Chondrocyte (in vitro differentiated cells): ENCODE measurements at regions not wholly inside any gene's neighbourhood (a gene's known extent, or its start where the extent isn't known, plus 50 kb on each side); places are given as distances from the start of the nearest gene placed in this dataset.

Source experiments
- DNase-seq: peaks from one replicate; pipeline ENCODE4 v3.0.0; 2021; ENCODE audit warnings: mixed read lengths, low spot score
- H3K27ac Mint-ChIP-seq: one replicate; pipeline ENCODE4 v1.8.0; 2021; ENCODE audit warnings: mild to moderate bottlenecking, moderate library complexity, mixed read lengths; ENCODE audit not compliant: unreplicated experiment
- H3K27me3 Mint-ChIP-seq: 2 replicates; pipeline ENCODE4 v1.8.0; 2021; ENCODE audit warnings: low read depth, mixed read lengths
- H3K36me3 Mint-ChIP-seq: 2 replicates; pipeline ENCODE4 v1.8.0; 2021; ENCODE audit warnings: low read depth, mixed read lengths
- H3K4me1 Mint-ChIP-seq: 2 replicates; pipeline ENCODE4 v1.8.0; 2021; ENCODE audit warnings: low read depth, mild to moderate bottlenecking, mixed read lengths
- H3K4me3 Mint-ChIP-seq: one replicate; pipeline ENCODE4 v1.8.0; 2021; ENCODE audit warnings: mild to moderate bottlenecking, moderate library complexity, mixed read lengths; ENCODE audit not compliant: unreplicated experiment
- H3K9me3 Mint-ChIP-seq: 2 replicates; pipeline ENCODE4 v1.8.0; 2021; ENCODE audit warnings: low read depth, mixed read lengths
- CTCF ChIP-seq: fragments of 200-600 bp; sonication (generic); IDR thresholded peaks from 2 replicates; pipeline ENCODE4 v1.5.0; 2021; ENCODE audit warnings: antibody characterized with exemption, mild to moderate bottlenecking, moderate library complexity

DNA sequence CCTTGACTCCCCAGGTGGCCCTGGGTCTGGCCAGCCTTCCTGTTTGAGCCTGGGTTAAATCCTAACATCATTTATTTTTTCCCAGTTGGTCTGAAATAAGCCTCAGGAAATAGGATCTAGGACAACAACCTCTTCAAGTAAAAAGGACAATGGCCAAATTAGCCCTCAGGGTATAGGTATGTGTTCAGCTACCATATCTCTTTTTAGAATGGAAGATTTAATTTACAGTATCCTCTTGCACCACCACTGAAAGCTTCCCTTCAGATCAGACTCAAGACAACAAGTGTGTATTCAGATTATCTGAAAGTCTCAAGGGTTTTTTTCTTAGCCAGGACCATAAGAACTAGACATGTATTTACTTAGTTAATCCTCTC, 61.6 kb upstream of the CXCR4 start:
- DNase-seq: no peak
- H3K4me3 Mint-ChIP-seq: no peak overlapping the region
- H3K9me3 Mint-ChIP-seq: no peaks in the 10 kb centered on the region
- H3K36me3 Mint-ChIP-seq: no peaks in the 10 kb centered on the region
- H3K27me3 Mint-ChIP-seq: peaks cover 4% of the 10 kb centered on the region
- TF ChIP-seq CTCF: no peak
- H3K27ac Mint-ChIP-seq: no peak overlapping the region
- H3K4me1 Mint-ChIP-seq: no peaks in the 10 kb centered on the region

DNA sequence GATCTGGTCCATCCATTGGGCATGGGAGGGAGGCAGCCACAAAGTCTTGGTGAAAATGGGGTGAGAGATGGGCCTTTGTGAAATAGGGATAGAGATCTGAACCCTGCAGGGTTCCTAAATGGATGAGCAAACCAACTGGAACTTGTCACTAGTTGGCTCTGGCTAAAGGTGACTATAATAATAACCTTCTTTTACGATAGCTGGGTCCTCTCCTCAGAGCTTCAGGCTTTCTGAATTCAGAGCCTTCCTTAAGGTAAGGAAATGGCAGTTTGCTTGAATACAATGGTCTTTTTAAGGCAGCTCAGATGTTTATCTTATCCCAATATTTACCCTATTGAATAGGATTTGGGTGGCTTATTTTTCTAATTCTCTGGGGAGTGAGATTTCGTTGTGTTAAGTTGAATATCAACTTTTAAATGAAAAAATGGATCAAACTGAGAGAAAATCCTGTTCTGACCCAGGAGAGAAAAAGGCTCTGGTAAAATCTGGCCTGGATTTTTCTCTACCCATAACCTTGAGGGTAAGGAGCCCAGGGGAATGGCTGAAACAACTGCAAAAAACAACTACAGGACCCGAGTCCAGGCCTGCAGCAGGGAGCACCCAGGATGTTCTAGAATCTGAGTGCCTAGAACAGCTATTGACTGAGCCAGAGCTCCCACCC, 61.1 kb upstream of the CXCR4 start:
- H3K27ac Mint-ChIP-seq: no peak overlapping the region

DNA sequence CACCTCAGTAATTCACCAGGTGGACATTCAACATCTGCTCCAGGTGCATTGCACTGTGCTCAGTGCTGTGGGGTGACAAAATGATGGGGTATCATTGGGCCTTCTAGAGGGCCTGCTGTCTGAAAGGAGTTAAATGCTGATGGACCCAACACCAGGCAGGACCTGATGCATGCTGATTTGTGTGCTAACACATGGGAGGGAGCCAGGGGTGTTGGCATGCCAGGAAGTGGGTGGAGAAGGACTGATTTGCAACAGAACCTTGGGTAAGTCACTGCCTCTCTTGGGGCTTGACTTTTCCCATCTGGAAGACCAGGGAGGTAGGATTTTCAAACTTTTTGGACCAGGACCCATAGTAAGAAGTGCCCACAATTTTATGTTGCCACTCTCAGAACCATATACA, 57.9 kb upstream of the CXCR4 start:
- Mint-ChIP-seq H3K27me3 (peaks cover 6% of the 10 kb centered on the region), H3K27ac (no peak overlapping the region), H3K36me3 (no peaks in the 10 kb centered on the region), H3K4me3 (no peak overlapping the region), H3K4me1 (no peaks in the 10 kb centered on the region), H3K9me3 (no peaks in the 10 kb centered on the region)
- no peak for TF ChIP-seq CTCF
- DNase-seq: no peak

More for the DNA sequence above, 61.1 kb upstream of the CXCR4 start:
- Mint-ChIP-seq H3K4me1 (no peaks in the 10 kb centered on the region), H3K9me3 (no peaks in the 10 kb centered on the region), H3K27me3 (peaks cover 4% of the 10 kb centered on the region), H3K4me3 (no peak overlapping the region), H3K36me3 (no peaks in the 10 kb centered on the region)
- no peak for DNase-seq
- no peak for TF ChIP-seq CTCF

GRCh38 chr2:136175466-136175865, 57.5 kb upstream of the CXCR4 start:
- H3K4me1 Mint-ChIP-seq: no peaks in the 10 kb centered on the region
- peaks cover 6% of the 10 kb centered on the region for H3K27me3 Mint-ChIP-seq
- no peak overlapping the region for H3K27ac Mint-ChIP-seq
- no peaks in the 10 kb centered on the region for H3K9me3 Mint-ChIP-seq
- DNase-seq: no peak
- H3K36me3 Mint-ChIP-seq: no peaks in the 10 kb centered on the region
- TF ChIP-seq CTCF: no peak
- no peak overlapping the region for H3K4me3 Mint-ChIP-seq

DNA sequence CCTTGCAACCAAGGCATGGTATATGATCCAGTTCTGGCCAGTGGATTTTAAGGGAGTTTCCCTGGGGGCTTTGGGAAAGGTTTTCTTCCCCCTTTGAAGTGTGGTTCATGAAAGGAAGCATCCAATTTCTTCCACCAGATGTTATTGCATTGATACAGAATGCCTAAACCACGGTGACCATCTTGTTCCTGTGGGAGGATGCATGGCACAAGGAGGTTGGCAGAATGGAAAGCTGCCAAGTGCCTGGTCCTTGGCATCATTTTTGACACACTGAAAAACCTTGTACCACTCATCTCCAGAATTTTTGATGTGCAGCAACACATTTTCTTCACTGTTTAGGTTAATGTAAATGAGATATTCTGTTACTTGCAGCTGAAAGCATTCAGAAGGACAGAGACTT, 55.2 kb upstream of the CXCR4 start:
- no peak overlapping the region for H3K4me3 Mint-ChIP-seq
- TF ChIP-seq CTCF: no peak
- H3K36me3 Mint-ChIP-seq: no peaks in the 10 kb centered on the region
- DNase-seq: no peak
- H3K9me3 Mint-ChIP-seq: no peaks in the 10 kb centered on the region
- H3K27ac Mint-ChIP-seq: no peak overlapping the region
- peaks cover 9% of the 10 kb centered on the region for H3K27me3 Mint-ChIP-seq
- H3K4me1 Mint-ChIP-seq: no peaks in the 10 kb centered on the region
